SK-N-DZ (cell line): ENCODE measurements at regions not wholly inside any gene's neighbourhood (a gene's known extent, or its start where the extent isn't known, plus 50 kb on each side); places are given as distances from the start of the nearest gene placed in this dataset.
A peak's percentile ranks its signal among the peaks of the same experiment; 100 is the strongest.
"Not testable (repeated sequence)": the region's sequence is repeated elsewhere in the genome, so short reads cannot be mapped to it uniquely, and the experiment has no call there.

ENCODE experiments used
- DNase-seq: peaks from one replicate; pipeline ENCODE4 v3.0.0-alpha.2; 2015; ENCODE audit warnings: low spot score

GRCh38 chr4:134885436-134885835 is 683.8 kb upstream of the PABPC4L start:
- no peak for DNase-seq

- no peak for DNase-seq
These were observed 682.4 kb upstream of the PABPC4L start for GRCh38 chr4:134883831-134884449.

- DNase-seq: no peak
These were observed 677.4 kb upstream of the PABPC4L start for GRCh38 chr4:134879019-134879418.

GRCh38 chr4:134867027-134867426 is 665.4 kb upstream of the PABPC4L start:
- peak; percentile 53 for DNase-seq

GRCh38 chr4:134865675-134866074 is 664.1 kb upstream of the PABPC4L start:
- no peak for DNase-seq

- DNase-seq: no peak
These were observed 660.5 kb upstream of the PABPC4L start for GRCh38 chr4:134862116-134862515.

GRCh38 chr4:134848681-134849080 is 647.1 kb upstream of the PABPC4L start:
- no peak for DNase-seq

GRCh38 chr4:134830741-134831140 is 629.2 kb upstream of the PABPC4L start:
- DNase-seq: not testable (repeated sequence)

GRCh38 chr4:134812611-134813010 is 611.0 kb upstream of the PABPC4L start:
- no peak for DNase-seq

- no peak for DNase-seq
These were observed 605.7 kb upstream of the PABPC4L start for GRCh38 chr4:134807231-134807745.

- DNase-seq: no peak
These were observed 597.0 kb upstream of the PABPC4L start for GRCh38 chr4:134798573-134798972.

GRCh38 chr4:134787315-134787714 is 585.7 kb upstream of the PABPC4L start:
- no peak for DNase-seq

- no peak for DNase-seq
These were observed 578.7 kb upstream of the PABPC4L start for GRCh38 chr4:134780244-134780643.

- no peak for DNase-seq
These were observed 576.0 kb upstream of the PABPC4L start for GRCh38 chr4:134777606-134778005.

- peak; percentile 7 for DNase-seq
These were observed 572.0 kb upstream of the PABPC4L start for GRCh38 chr4:134773497-134774000.

- DNase-seq: no peak
These were observed 560.5 kb upstream of the PABPC4L start for GRCh38 chr4:134762053-134762452.

- no peak for DNase-seq
These were observed 554.8 kb upstream of the PABPC4L start for GRCh38 chr4:134756421-134756820.

GRCh38 chr4:134754301-134755019 is 552.9 kb upstream of the PABPC4L start:
- no peak for DNase-seq

- no peak for DNase-seq
These were observed 551.8 kb upstream of the PABPC4L start for GRCh38 chr4:134753390-134753789.

GRCh38 chr4:134747108-134747805 is 545.7 kb upstream of the PABPC4L start:
- no peak for DNase-seq

GRCh38 chr4:134740290-134740689 is 538.7 kb upstream of the PABPC4L start:
- no peak for DNase-seq

- DNase-seq: no peak
These were observed 534.3 kb upstream of the PABPC4L start for GRCh38 chr4:134735901-134736300.
